ENCODE measurements at regions not wholly inside any gene's neighbourhood (a gene's known extent, or its start where the extent isn't known, plus 50 kb on each side); places are given as distances from the start of the nearest gene placed in this dataset.

GRCh38 chr13:72104656-72105180 is 237.7 kb upstream of the DACH1 start:
- DNase-seq = no peak

- DNase-seq = no peak
Measured at GRCh38 chr13:72101768-72102400, 234.9 kb upstream of the DACH1 start.

GRCh38 chr13:72100339-72100738 is 233.3 kb upstream of the DACH1 start:
- DNase-seq = no peak

- no peak for DNase-seq
Measured at GRCh38 chr13:72097568-72097967, 230.6 kb upstream of the DACH1 start.

- no peak for DNase-seq
Measured at GRCh38 chr13:72093262-72093661, 226.3 kb upstream of the DACH1 start.

GRCh38 chr13:72074663-72075062 is 207.7 kb upstream of the DACH1 start:
- DNase-seq = peak; percentile 53

- DNase-seq = no peak
Measured at GRCh38 chr13:72072261-72072660, 205.3 kb upstream of the DACH1 start.

- no peak for DNase-seq
Measured at GRCh38 chr13:72071713-72072112, 204.7 kb upstream of the DACH1 start.

GRCh38 chr13:72062566-72062965 is 195.6 kb upstream of the DACH1 start:
- DNase-seq = no peak

- DNase-seq = no peak
Measured at GRCh38 chr13:72061613-72062012, 194.6 kb upstream of the DACH1 start.

- DNase-seq = no peak
Measured at GRCh38 chr13:72050251-72050650, 183.2 kb upstream of the DACH1 start.

- DNase-seq = no peak
Measured at GRCh38 chr13:72043366-72043765, 176.4 kb upstream of the DACH1 start.

GRCh38 chr13:72041165-72041564 is 174.2 kb upstream of the DACH1 start:
- DNase-seq = no peak

GRCh38 chr13:72039126-72039525 is 172.1 kb upstream of the DACH1 start:
- no peak for DNase-seq

- no peak for DNase-seq
Measured at GRCh38 chr13:72029981-72030380, 163.0 kb upstream of the DACH1 start.

- no peak for DNase-seq
Measured at GRCh38 chr13:72025836-72026235, 158.8 kb upstream of the DACH1 start.

GRCh38 chr13:72023895-72024294 is 156.9 kb upstream of the DACH1 start:
- DNase-seq = no peak

GRCh38 chr13:72005455-72005854 is 138.5 kb upstream of the DACH1 start:
- no peak for DNase-seq

- peak; percentile 24 for DNase-seq
Measured at GRCh38 chr13:72004784-72005374, 137.9 kb upstream of the DACH1 start.

GRCh38 chr13:72004246-72004645 is 137.2 kb upstream of the DACH1 start:
- no peak for DNase-seq

GRCh38 chr13:71998223-71998622 is 131.2 kb upstream of the DACH1 start:
- DNase-seq = no peak

- no peak for DNase-seq
Measured at GRCh38 chr13:71979616-71980015, 112.6 kb upstream of the DACH1 start.

- no peak for DNase-seq
Measured at GRCh38 chr13:71977028-71977427, 110.0 kb upstream of the DACH1 start.

- no peak for DNase-seq
Measured at GRCh38 chr13:71967990-71968389, 101.0 kb upstream of the DACH1 start.
